ENCODE measurements at regions not wholly inside any gene's neighbourhood (a gene's known extent, or its start where the extent isn't known, plus 50 kb on each side); places are given as distances from the start of the nearest gene placed in this dataset.

DNA sequence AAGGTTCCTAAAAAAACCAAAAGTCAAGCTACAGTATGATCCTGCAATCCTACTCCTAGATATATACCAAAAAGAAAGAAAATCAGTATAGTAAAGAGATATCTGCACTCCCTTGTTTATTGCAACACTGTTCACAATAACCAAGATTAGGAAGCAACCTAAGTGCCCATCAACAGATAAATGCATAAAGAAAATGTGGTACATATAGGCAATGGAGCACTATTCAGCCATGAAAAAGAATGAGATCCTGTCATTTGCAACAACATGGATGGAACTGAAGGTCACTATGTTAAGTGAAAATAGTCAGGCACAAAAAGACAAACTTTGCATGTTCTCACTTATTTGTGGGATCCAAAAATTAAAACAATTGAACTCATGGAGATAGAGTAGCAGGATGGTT, 1159.5 kb upstream of the AUTS2 start:
- H3K4me1 Mint-ChIP-seq: no peaks in the 10 kb centered on the region
- ATAC-seq: no peak
- no peak overlapping the region for H3K27ac Mint-ChIP-seq
- no peaks in the 10 kb centered on the region for H3K36me3 Mint-ChIP-seq
- no peaks in the 10 kb centered on the region for H3K27me3 Mint-ChIP-seq
- peaks cover 13% of the 10 kb centered on the region for H3K9me3 Mint-ChIP-seq
- no peak overlapping the region for H3K4me3 Mint-ChIP-seq

DNA sequence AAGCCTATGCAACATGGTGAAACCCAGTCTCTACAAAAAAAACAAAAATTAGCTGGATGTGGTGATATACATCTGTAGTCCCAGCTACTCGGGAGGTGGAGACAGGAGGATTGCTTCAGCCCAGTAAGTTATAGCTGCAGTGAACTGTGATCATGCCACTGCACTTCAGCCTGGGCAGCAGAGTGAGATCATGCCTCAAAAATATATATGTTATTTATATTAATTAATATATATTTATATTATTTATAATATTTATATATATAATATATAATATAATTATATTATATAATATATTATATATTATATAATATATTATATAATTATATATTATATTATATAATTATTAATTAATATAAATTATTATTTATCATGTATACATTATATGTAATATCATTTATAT, 1158.4 kb upstream of the AUTS2 start:
- Mint-ChIP-seq H3K27ac (no peak overlapping the region), H3K36me3 (no peaks in the 10 kb centered on the region), H3K4me3 (no peak overlapping the region), H3K27me3 (no peaks in the 10 kb centered on the region), H3K4me1 (no peaks in the 10 kb centered on the region), H3K9me3 (peaks cover 20% of the 10 kb centered on the region)
- ATAC-seq: no peak

DNA sequence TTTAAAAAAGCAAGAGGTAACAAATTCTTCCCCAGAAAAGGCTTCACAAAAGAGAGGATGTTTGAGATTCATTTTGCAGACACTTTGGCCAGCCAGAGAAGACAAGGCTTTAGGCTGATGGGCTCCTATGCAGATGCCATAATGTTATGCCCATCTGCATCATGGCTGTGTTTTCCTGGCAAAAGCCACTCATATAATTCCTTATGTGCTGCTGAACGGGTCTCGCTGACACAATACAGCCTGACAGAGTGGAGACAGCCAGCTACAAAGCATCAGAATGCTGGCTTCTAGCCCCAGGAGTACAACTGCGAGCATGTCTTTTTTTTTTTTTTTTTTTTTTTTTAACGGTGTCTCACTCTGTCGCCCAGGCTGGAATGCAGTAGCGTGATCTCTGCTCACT, 1157.4 kb upstream of the AUTS2 start:
- Mint-ChIP-seq H3K36me3 (no peaks in the 10 kb centered on the region), H3K27ac (no peak overlapping the region), H3K9me3 (peaks cover 22% of the 10 kb centered on the region), H3K4me1 (no peaks in the 10 kb centered on the region), H3K4me3 (no peak overlapping the region), H3K27me3 (no peaks in the 10 kb centered on the region)
- ATAC-seq: no peak

DNA sequence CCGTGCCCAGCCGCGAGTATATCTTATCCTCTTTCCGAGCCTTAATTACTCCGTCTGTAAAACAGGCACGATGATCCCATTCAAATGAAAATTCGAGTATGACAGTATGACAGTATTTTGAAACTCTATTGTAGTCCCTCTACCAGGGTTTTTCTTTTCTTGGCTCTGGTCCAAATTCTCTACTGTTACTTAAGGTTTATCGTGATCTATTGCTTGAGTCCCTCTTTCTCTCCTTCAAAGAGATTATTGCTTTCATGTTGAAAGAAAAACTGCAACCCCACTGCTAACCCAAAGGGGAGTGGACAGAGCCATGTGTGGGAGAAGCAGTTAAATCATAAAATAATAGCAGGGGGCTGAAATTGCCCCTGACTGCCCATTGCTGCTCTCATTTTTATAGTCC, 1156.6 kb upstream of the AUTS2 start:
- ATAC-seq: no peak
- Mint-ChIP-seq H3K4me3 (no peak overlapping the region), H3K27ac (no peak overlapping the region), H3K27me3 (no peaks in the 10 kb centered on the region), H3K36me3 (no peaks in the 10 kb centered on the region), H3K9me3 (peaks cover 25% of the 10 kb centered on the region), H3K4me1 (no peaks in the 10 kb centered on the region)

DNA sequence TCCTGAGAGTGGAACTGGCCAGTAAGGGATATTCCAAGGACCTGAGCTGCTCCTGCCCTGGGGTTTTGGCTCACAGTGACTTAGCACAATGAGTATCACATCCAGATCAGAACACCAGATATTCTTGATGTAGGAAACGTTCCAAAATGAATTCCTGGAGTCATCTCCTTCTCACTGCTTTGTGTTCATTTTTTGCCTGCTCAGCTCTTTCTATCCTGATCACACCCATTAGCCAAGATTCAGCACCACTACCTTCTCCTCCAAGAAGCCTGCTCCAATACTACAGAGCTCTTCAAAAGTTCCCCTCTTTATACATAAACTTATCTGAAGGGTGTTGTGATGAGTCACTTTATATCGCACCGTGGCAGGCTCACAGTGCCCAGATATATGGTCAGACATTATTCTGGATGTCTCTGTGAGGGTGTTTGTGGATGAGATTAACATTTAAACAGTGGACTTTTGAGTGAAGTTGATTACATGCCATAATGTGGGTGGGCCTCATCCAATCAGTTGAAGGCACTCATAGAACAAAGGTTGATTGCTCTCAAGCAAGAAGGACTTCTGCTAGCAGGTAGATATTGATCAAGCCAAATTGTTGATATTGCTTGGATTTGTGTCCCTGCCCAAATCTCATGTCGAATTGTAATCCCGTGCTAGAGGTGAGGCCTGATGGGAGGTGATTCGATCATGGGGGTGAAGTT, 1155.2 kb upstream of the AUTS2 start:
- Mint-ChIP-seq H3K27ac (no peak overlapping the region), H3K27me3 (no peaks in the 10 kb centered on the region), H3K4me1 (no peaks in the 10 kb centered on the region), H3K9me3 (peaks cover 19% of the 10 kb centered on the region), H3K36me3 (no peaks in the 10 kb centered on the region), H3K4me3 (no peak overlapping the region)
- ATAC-seq: no peak

DNA sequence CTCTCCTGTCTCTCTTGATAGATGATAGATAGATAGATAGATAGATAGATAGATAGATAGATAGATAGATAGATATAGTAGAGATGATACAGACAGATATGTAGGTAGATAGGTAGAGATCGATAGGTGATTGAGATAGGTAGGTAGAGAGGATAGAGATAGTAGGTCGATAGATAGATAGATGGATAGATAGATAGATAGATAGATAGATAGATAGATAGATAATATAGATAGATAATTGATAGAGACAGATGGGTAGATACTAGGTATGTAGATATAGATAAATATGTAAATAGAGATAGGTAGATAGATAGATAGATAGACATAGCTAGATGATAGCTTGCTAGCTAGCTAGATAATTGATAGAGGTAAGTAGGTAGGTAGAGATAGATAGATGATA, 1154.2 kb upstream of the AUTS2 start:
- no peaks in the 10 kb centered on the region for H3K27me3 Mint-ChIP-seq
- no peak for ATAC-seq
- H3K4me1 Mint-ChIP-seq: no peaks in the 10 kb centered on the region
- H3K27ac Mint-ChIP-seq: no peak overlapping the region
- H3K9me3 Mint-ChIP-seq: peaks cover 19% of the 10 kb centered on the region
- H3K4me3 Mint-ChIP-seq: no peak overlapping the region
- no peaks in the 10 kb centered on the region for H3K36me3 Mint-ChIP-seq

DNA sequence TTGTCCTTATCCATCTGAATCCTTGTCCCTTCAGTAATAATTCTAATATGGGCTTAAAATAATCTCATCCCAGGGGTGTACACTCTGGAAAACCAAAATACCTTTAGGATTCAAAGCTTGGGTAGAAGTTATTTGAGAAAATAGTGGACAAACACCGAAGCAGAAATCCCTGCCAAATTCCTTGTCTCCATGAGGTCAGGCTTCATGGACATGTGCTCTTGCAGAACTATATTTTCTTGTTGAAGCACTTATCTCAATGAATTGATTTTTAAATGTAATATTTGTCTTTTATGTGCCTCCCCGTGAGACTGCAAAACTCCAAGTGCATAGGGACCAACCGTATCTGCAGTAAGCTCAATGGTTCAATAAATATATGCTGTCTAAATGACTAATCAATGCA, 1153.3 kb upstream of the AUTS2 start:
- Mint-ChIP-seq H3K4me3 (no peak overlapping the region), H3K4me1 (no peaks in the 10 kb centered on the region), H3K9me3 (peaks cover 23% of the 10 kb centered on the region), H3K27me3 (no peaks in the 10 kb centered on the region), H3K36me3 (no peaks in the 10 kb centered on the region), H3K27ac (no peak overlapping the region)
- ATAC-seq: no peak

DNA sequence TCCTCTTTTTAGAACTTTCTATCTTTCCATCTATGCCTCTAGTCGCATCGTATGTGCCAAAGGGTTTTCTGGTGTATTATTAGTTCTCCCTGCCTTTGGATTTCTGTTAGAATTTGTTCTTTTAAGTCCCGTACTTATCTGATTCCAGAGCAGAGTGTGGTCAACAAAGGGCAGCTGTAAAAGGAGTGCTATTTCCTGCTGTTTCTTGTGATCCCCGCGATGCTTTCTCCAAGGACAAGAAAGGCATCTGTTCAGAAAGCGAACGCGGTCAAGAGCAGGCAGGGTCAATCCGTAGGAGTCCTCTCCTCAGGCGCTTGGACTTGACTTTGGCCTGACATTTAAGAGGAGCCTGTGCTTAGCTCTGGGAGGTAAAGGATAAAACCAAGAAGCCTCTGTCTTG, 1152.1 kb upstream of the AUTS2 start:
- H3K36me3 Mint-ChIP-seq: no peaks in the 10 kb centered on the region
- no peaks in the 10 kb centered on the region for H3K4me1 Mint-ChIP-seq
- H3K4me3 Mint-ChIP-seq: no peak overlapping the region
- no peaks in the 10 kb centered on the region for H3K27me3 Mint-ChIP-seq
- no peak overlapping the region for H3K27ac Mint-ChIP-seq
- ATAC-seq: no peak
- H3K9me3 Mint-ChIP-seq: peaks cover 23% of the 10 kb centered on the region

DNA sequence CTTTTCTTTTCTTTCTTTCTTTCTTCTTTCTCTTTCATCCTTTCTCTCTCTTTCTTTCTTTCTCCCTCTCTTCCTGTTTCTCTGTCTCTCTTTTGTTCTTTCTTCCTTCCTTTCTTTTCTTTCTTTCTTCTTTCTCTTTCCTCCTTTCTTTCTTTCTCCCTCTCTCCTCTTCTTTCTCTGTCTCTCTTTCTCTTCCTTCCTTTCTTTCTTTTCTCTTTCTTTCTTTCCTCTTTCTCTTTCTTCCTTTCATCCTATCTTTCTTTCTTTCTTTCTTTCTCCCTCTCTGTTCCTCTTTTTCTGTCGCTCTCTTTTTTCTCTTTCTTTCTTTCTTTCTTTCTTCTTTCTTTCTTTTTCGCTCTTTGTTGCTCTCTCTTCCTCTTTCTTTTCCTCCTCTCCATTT, 1149.2 kb upstream of the AUTS2 start:
- Mint-ChIP-seq H3K4me3 (no peak overlapping the region), H3K27ac (no peak overlapping the region), H3K9me3 (peaks cover 17% of the 10 kb centered on the region), H3K27me3 (no peaks in the 10 kb centered on the region), H3K36me3 (no peaks in the 10 kb centered on the region), H3K4me1 (no peaks in the 10 kb centered on the region)
- no peak for ATAC-seq

DNA sequence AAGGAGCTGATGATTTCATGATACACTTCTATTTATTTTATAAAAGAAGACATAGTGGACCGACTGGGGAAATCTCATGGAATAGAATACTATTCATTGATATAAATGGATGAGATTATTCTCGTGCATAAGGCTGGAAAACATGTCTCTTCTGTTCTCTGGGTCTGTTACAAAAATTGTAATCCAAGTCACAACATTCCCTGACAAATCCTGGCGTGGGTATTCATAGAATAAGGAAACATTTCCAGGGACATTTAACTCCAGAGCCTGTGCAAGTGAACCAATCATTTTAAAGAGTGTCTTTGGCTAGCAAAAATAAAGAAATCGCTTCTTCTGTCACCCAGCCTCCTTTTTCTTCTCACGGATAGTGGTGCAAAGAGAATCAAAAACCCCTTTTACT, 1148.5 kb upstream of the AUTS2 start:
- Mint-ChIP-seq H3K27ac (no peak overlapping the region), H3K4me3 (no peak overlapping the region), H3K36me3 (no peaks in the 10 kb centered on the region), H3K9me3 (peaks cover 13% of the 10 kb centered on the region), H3K4me1 (no peaks in the 10 kb centered on the region), H3K27me3 (no peaks in the 10 kb centered on the region)
- no peak for ATAC-seq

DNA sequence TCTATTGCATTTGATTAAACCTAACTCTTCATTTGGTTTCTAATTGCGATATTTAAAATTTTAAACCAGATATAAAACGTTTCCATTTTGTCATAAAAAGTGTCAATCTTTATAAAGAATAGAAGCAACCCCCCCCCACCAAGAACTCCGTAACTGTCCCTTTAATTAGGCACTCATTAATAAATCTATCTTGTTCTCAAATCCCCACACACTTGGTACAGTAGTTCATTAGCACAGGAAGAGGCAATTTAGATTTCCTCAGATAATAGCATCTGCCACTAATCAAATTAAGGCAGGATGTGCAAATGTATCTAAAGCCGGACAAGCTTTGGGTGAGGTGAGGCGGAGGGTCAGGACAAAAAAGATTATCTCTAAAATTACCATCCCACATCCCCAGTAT, 1143.3 kb upstream of the AUTS2 start:
- Mint-ChIP-seq H3K36me3 (no peaks in the 10 kb centered on the region), H3K4me1 (no peaks in the 10 kb centered on the region), H3K9me3 (peaks cover 24% of the 10 kb centered on the region), H3K4me3 (no peak overlapping the region), H3K27me3 (no peaks in the 10 kb centered on the region), H3K27ac (no peak overlapping the region)
- ATAC-seq: no peak

DNA sequence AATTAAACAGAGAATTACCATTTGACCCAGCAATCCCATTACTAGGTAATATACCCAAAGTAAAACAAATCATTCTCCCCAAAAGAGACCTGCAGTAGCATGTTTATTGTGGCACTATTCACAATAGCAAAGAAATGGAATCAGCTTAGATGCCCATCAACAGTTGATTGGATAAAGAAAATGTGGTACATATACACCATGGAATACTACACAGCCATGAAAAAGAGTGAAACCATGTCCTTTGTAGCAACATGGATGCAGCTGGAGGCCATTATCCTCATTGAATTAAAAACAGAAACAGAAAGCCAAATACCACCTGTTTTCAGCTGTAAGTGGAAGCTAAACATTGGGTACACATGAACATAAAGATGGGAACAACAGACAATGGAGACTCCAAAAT, 1141.8 kb upstream of the AUTS2 start:
- Mint-ChIP-seq H3K4me3 (no peak overlapping the region), H3K9me3 (peaks cover 24% of the 10 kb centered on the region)

DNA sequence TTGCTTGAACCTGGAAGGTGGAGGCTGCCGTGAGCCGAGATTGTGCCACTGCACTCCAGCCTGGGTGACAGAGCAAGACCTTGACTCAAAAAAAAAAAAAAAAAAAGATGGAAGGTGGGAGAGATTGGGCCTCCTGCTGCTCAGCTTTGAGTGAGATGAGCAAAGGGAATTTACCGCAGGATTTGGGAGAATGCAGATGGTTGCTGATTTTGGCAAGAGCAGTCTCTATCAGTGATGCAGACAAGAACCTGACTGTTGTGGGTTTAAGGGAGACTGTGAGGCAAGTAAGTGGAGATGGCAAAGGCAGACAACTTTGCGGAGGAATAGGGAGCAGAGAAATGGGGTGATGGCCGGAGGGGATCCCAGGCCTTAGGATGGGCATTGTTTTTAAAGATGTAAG, 1140.8 kb upstream of the AUTS2 start:
- Mint-ChIP-seq H3K36me3 (no peaks in the 10 kb centered on the region), H3K27ac (no peak overlapping the region), H3K27me3 (no peaks in the 10 kb centered on the region), H3K4me1 (no peaks in the 10 kb centered on the region), H3K9me3 (peaks cover 24% of the 10 kb centered on the region), H3K4me3 (no peak overlapping the region)
- ATAC-seq: no peak

More for the DNA sequence above, 1141.8 kb upstream of the AUTS2 start:
- no peaks in the 10 kb centered on the region for H3K4me1 Mint-ChIP-seq
- no peak overlapping the region for H3K27ac Mint-ChIP-seq
- no peak for ATAC-seq
- H3K27me3 Mint-ChIP-seq: no peaks in the 10 kb centered on the region
- no peaks in the 10 kb centered on the region for H3K36me3 Mint-ChIP-seq

DNA sequence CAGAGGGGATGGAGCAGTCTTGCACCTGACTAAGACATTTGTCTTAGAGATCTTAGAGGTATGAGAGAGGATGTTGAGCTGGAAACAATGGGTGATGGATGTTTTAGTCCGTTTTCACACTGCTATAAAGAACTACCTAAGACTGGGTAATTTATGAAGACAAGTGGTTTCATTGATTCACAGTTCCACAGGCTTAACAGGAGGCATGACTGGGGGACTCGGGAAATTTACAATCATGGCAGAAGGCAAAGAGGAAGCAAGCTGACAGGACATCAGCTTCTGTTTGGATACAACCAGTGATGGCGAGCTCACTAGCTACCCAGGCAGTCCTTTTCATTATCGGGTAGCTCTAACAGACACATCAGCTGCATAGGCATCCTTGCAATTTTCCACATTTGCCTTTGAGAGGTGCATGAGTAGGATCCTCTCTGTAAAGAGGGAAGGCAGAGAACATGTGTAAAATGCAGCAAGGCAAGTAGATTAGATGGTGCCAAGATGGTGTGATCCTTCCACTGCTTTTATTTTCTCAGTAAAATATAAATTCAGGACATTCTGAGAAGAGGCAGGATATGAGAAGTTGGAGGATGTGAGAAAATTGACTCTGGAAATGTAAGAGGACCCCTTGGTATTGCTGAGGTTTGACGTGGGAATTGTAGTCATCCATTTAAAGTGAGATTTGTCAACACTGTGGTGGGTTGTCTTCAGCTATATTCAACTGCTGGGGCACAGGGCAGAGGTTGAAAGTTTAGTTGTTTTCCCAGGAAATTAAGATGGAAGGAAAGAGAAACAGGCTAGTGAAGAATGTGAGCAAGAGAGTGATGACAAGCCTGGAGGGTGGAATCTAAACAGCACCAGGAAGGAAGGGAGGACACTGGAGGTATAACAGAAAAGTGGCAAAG, 1140.0 kb upstream of the AUTS2 start:
- no peak overlapping the region for H3K27ac Mint-ChIP-seq
- no peak overlapping the region for H3K4me3 Mint-ChIP-seq
- H3K27me3 Mint-ChIP-seq: no peaks in the 10 kb centered on the region
- H3K4me1 Mint-ChIP-seq: no peaks in the 10 kb centered on the region
- peaks cover 29% of the 10 kb centered on the region for H3K9me3 Mint-ChIP-seq
- ATAC-seq: no peak
- no peaks in the 10 kb centered on the region for H3K36me3 Mint-ChIP-seq

DNA sequence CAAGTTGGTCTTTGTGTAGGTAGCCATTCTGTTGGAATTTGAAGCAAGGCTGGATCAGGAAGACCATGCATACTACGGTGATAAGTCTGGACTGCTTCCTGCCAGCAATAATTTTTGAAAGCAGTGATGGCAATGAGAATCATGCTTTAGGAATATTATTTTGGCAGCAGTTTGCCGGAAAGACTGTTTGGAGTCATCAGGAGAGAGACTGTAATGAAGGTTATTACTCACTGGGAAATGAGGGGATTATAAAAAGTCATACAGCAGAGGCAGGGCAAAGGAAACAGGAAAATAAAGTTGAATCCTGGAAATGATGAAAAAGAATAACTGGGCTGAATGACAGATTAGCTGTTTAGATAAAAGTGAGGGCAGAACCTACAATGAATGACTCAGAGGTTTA, 1136.8 kb upstream of the AUTS2 start:
- Mint-ChIP-seq H3K4me3 (no peak overlapping the region), H3K9me3 (peaks cover 25% of the 10 kb centered on the region), H3K27me3 (no peaks in the 10 kb centered on the region), H3K4me1 (no peaks in the 10 kb centered on the region), H3K36me3 (no peaks in the 10 kb centered on the region), H3K27ac (no peak overlapping the region)
- no peak for ATAC-seq

DNA sequence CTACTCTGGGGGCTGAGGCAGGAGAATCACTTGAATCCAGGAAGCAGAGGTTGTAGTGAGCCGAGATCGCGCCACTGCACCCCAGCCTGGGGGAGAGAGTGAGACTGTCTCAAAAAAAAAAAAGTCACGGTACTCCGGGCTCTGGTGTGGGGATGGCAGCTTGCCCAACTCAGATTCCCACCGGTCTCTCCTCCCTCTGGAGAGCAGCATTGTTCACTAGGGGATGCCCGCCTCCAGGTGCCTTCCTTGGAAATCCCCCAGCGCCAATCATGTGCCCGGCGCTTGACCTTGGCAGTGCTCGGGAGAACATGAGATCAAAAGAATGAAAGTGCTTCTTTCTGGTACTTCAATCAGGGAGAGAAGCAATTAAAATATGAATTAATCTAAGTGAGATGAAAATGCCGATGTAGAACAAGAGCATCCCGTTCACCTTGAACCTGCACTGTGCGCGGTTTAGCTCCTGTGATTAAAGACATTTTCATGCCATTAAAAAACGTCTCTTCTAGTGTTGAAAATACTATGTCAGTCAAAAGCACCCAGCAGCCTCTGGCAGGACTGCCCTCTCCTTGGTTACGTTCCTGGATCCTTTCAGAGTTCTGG, 1127.3 kb upstream of the AUTS2 start:
- H3K4me3 Mint-ChIP-seq: no peak overlapping the region
- H3K4me1 Mint-ChIP-seq: no peaks in the 10 kb centered on the region
- peaks cover 5% of the 10 kb centered on the region for H3K9me3 Mint-ChIP-seq
- no peaks in the 10 kb centered on the region for H3K27me3 Mint-ChIP-seq
- no peaks in the 10 kb centered on the region for H3K36me3 Mint-ChIP-seq
- no peak for ATAC-seq
- H3K27ac Mint-ChIP-seq: no peak overlapping the region

Measured in stimulated activated memory B cell treated with anti-CD40 and anti-IgM and Interleukin-4, amounts not matched to agents 10 μg/mL and 1 μg/mL and 100 μg/mL, for 72 hours (primary cell).